MM.1S (cell line): ENCODE measurements at regions not wholly inside any gene's neighbourhood (a gene's known extent, or its start where the extent isn't known, plus 50 kb on each side); places are given as distances from the start of the nearest gene placed in this dataset.

Experiments used
- DNase-seq: peaks from one replicate; pipeline ENCODE4 v3.0.0-alpha.2; 2015
- H2AFZ ChIP-seq: fragments of 300-600 bp; sonication (generic); 2 replicates; pipeline ENCODE4 v1.6.0; 2016; ENCODE audit warnings: antibody characterized with exemption, low read length
- H3F3A ChIP-seq: fragments of 300-600 bp; sonication (generic); 2 replicates; pipeline ENCODE4 v1.6.1; 2016; ENCODE audit warnings: mild to moderate bottlenecking, antibody characterized with exemption, low read length, moderate library complexity, mixed read lengths; ENCODE audit not compliant: insufficient read depth
- H3K27ac ChIP-seq: fragments of 300-600 bp; sonication (generic); 2 replicates; pipeline ENCODE4 v1.5.1; 2016; ENCODE audit warnings: mild to moderate bottlenecking, low read length
- H3K27me3 ChIP-seq: fragments of 300-600 bp; sonication (generic); replicated peaks from 2 replicates; pipeline ENCODE4 v1.6.0; 2016; ENCODE audit warnings: low read length; ENCODE audit not compliant: insufficient read depth
- H3K36me3 ChIP-seq: fragments of 300-600 bp; sonication (generic); replicated peaks from 2 replicates; pipeline ENCODE4 v1.6.1; 2016; ENCODE audit warnings: mild to moderate bottlenecking, low read length, mixed read lengths; ENCODE audit not compliant: insufficient read depth
- H3K4me1 ChIP-seq: fragments of 300-600 bp; sonication (generic); 2 replicates; pipeline ENCODE4 v1.6.1; 2016; ENCODE audit warnings: low read length, mixed read lengths
- H3K4me2 ChIP-seq: fragments of 300-600 bp; sonication (generic); 2 replicates; pipeline ENCODE4 v1.6.0; 2016; ENCODE audit warnings: low read depth, low read length
- H3K4me3 ChIP-seq: fragments of 300-600 bp; sonication (generic); 2 replicates; pipeline ENCODE4 v1.5.1; 2016; ENCODE audit warnings: low read length, mixed read lengths
- H3K79me2 ChIP-seq: fragments of 300-600 bp; sonication (generic); 2 replicates; pipeline ENCODE4 v1.6.1; 2016; ENCODE audit warnings: mixed run types, low read length, mixed read lengths
- H3K9ac ChIP-seq: fragments of 300-600 bp; sonication (generic); 2 replicates; pipeline ENCODE4 v1.6.1; 2016; ENCODE audit warnings: low read length, mixed read lengths
- H3K9me2 ChIP-seq: fragments of 300-600 bp; sonication (generic); replicated peaks from 2 replicates; pipeline ENCODE4 v1.6.1; 2016; ENCODE audit warnings: mild to moderate bottlenecking, low read length, mixed read lengths; ENCODE audit not compliant: insufficient read depth
- H3K9me3 ChIP-seq: fragments of 300-600 bp; sonication (generic); replicated peaks from 2 replicates; pipeline ENCODE4 v1.6.1; 2016; ENCODE audit warnings: mild to moderate bottlenecking, low read length, mixed read lengths; ENCODE audit not compliant: insufficient read depth
- H4K20me1 ChIP-seq: fragments of 300-600 bp; sonication (generic); 2 replicates; pipeline ENCODE4 v1.6.1; 2016; ENCODE audit warnings: mild to moderate bottlenecking, low read length, moderate library complexity, mixed read lengths; ENCODE audit not compliant: insufficient read depth
- EZH2 ChIP-seq: fragments of 300-600 bp; sonication (generic); optimal IDR thresholded peaks from 2 replicates; pipeline ENCODE3; 2017; ENCODE audit warnings: low read depth, mild to moderate bottlenecking, antibody characterized with exemption, low read length, mixed read lengths
- EZH2phosphoT487 ChIP-seq: fragments of 300-600 bp; sonication (generic); IDR thresholded peaks from 2 replicates; pipeline ENCODE4 v1.6.1; 2018; ENCODE audit warnings: antibody characterized with exemption, low read length
- TF ChIP-seq, protein P1 (sequence below): fragments of 300-600 bp; sonication (generic); IDR thresholded peaks from 2 replicates; pipeline ENCODE4 v1.5.1; 2016; ENCODE audit warnings: antibody characterized with exemption, low read length, mixed read lengths

DNA sequence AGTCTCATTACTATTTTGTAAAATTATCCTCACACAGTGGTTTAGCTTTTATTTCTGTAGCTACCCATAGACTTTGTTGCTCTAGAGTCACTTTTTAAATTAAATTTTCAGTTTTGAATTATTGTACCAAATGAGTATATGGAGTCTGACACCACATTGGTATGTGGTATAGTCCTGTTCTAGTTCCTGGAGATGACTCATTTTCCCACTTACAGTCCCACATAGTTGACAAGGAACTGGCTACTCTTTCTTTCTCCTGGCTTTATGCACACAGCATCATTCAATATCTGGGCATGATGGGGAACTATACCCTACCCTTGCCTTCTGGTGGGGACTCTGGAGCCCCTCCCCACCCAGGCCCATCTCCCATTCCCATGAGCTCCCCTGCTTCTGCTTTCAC lies 92.6 kb upstream of the RAB11FIP2 start:
- no peak overlapping the region for H2AFZ ChIP-seq
- no peaks in the 10 kb centered on the region for H4K20me1 ChIP-seq
- H3K79me2 ChIP-seq, result no peaks in the 10 kb centered on the region
- no peaks in the 10 kb centered on the region for H3K36me3 ChIP-seq
- H3K4me1 ChIP-seq, result no peaks in the 10 kb centered on the region
- TF ChIP-seq, protein P1, sequence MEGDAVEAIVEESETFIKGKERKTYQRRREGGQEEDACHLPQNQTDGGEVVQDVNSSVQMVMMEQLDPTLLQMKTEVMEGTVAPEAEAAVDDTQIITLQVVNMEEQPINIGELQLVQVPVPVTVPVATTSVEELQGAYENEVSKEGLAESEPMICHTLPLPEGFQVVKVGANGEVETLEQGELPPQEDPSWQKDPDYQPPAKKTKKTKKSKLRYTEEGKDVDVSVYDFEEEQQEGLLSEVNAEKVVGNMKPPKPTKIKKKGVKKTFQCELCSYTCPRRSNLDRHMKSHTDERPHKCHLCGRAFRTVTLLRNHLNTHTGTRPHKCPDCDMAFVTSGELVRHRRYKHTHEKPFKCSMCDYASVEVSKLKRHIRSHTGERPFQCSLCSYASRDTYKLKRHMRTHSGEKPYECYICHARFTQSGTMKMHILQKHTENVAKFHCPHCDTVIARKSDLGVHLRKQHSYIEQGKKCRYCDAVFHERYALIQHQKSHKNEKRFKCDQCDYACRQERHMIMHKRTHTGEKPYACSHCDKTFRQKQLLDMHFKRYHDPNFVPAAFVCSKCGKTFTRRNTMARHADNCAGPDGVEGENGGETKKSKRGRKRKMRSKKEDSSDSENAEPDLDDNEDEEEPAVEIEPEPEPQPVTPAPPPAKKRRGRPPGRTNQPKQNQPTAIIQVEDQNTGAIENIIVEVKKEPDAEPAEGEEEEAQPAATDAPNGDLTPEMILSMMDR, result no peak
- TF ChIP-seq EZH2 (no peak), EZH2phosphoT487 (no peak)
- no peak overlapping the region for H3K27ac ChIP-seq
- no peak overlapping the region for H3K9ac ChIP-seq
- H3K9me2 ChIP-seq, result no peaks in the 10 kb centered on the region
- no peaks in the 10 kb centered on the region for H3K27me3 ChIP-seq
- H3F3A ChIP-seq, result no peaks in the 10 kb centered on the region
- no peak overlapping the region for H3K4me3 ChIP-seq
- DNase-seq, result no peak
- H3K9me3 ChIP-seq, result no peaks in the 10 kb centered on the region
- H3K4me2 ChIP-seq, result no peak overlapping the region

DNA sequence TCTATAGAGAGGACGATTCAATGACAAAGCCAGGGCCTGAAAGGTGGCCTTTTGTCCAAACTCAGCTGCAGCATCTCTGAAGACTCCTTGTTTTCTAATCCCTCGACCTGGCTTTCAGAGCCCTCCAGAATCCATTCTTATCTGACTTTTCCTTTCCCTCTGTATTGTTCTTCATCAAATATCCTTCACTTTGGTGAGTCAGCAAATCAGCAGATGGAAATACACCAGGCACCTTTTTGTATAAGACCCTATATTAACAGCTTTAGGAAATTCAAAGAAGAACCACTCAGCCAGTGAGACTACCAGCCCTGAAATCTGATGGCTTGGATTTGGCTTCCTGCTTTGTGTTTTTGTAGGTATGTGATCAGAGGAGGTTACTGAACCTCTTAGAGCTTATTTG lies 81.9 kb upstream of the RAB11FIP2 start:
- Histone ChIP-seq H3K9ac (no peak overlapping the region), H3F3A (no peaks in the 10 kb centered on the region), H3K4me3 (no peak overlapping the region), H3K36me3 (no peaks in the 10 kb centered on the region), H3K9me3 (no peaks in the 10 kb centered on the region), H3K4me2 (no peak overlapping the region), H4K20me1 (no peaks in the 10 kb centered on the region), H2AFZ (no peak overlapping the region), H3K27me3 (no peaks in the 10 kb centered on the region), H3K9me2 (no peaks in the 10 kb centered on the region), H3K4me1 (no peaks in the 10 kb centered on the region), H3K27ac (no peak overlapping the region), H3K79me2 (no peaks in the 10 kb centered on the region)
- DNase-seq, result no peak
- TF ChIP-seq EZH2 (no peak), EZH2phosphoT487 (no peak)

DNA sequence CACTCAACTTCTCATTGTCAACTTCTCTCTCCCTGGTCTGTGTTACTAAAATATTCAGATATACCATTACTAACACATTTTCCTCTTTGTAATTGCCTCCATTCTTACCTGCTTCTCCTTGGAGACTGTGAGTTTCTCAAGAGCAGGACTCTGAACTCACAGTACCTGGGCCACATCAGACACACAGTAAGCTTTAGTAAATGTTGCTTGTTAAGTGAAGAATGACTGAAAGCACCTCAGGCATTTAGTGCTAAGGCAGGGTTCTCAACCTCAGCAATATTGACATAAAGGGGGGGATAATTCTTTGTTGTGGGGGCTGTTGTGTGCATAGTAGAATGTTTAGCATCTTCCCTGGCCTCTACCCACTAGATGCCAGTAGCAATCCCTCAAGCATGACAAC lies 72.0 kb upstream of the RAB11FIP2 start:
- Histone ChIP-seq H3K4me1 (no peaks in the 10 kb centered on the region), H3K9me2 (no peaks in the 10 kb centered on the region), H3K36me3 (no peaks in the 10 kb centered on the region), H4K20me1 (no peaks in the 10 kb centered on the region), H3K9ac (no peak overlapping the region), H3F3A (no peaks in the 10 kb centered on the region), H3K4me2 (no peak overlapping the region), H3K27me3 (no peaks in the 10 kb centered on the region), H3K9me3 (no peaks in the 10 kb centered on the region), H3K79me2 (no peaks in the 10 kb centered on the region), H3K27ac (no peak overlapping the region), H3K4me3 (no peak overlapping the region), H2AFZ (no peak overlapping the region)
- no peak for TF ChIP-seq EZH2phosphoT487
- no peak for TF ChIP-seq EZH2
- DNase-seq, result no peak

DNA sequence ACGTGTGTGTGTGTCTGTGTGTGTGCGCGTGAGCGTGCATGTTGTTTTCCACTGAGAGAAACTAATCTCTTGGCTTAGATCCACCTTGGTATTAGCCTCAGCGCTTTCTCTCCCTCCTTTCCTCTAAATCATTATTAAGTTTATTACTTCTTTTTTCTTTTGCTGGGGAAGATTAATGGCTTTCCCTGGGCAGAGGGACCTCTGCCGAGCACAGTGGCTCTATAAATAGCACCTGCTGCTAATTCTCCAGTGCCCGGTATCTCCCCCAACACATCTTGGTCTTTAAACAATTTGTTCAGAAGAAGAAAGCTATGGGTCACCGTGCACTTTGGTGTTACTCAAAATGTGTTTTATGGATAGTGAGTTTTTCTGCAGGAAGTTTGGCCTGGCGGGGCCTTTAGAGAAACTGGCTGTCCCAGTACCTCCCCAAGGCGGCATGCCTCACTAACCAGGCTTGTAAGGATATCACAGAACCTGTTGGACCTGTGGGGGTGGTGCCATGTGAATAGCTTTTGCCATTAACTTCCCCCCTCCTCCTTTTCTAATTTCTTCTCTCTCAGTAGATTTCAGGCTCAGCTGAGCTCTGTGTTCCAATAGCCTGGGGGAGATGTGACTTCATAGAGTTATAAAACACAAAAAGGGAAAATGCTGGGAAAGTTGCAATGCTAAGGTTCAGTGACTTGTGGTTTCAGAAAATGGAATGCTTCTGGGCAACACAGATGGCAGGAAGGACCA lies 70.1 kb upstream of the RAB11FIP2 start:
- H3K4me3 ChIP-seq, result no peak overlapping the region
- H3K27me3 ChIP-seq, result no peaks in the 10 kb centered on the region
- H3K27ac ChIP-seq, result no peak overlapping the region
- no peaks in the 10 kb centered on the region for H4K20me1 ChIP-seq
- H3K4me1 ChIP-seq, result no peaks in the 10 kb centered on the region
- TF ChIP-seq, protein P1, result no peak
- TF ChIP-seq EZH2phosphoT487 (no peak), EZH2 (no peak)
- no peaks in the 10 kb centered on the region for H3K79me2 ChIP-seq
- no peak overlapping the region for H3K9ac ChIP-seq
- no peak overlapping the region for H3K4me2 ChIP-seq
- no peaks in the 10 kb centered on the region for H3F3A ChIP-seq
- H3K9me3 ChIP-seq, result no peaks in the 10 kb centered on the region
- DNase-seq, result no peak
- no peak overlapping the region for H2AFZ ChIP-seq
- H3K36me3 ChIP-seq, result no peaks in the 10 kb centered on the region
- no peaks in the 10 kb centered on the region for H3K9me2 ChIP-seq
